Effector memory CD4-positive, alpha-beta T cell (primary cell): ENCODE measurements at regions not wholly inside any gene's neighbourhood (a gene's known extent, or its start where the extent isn't known, plus 50 kb on each side); places are given as distances from the start of the nearest gene placed in this dataset.

Experiments used
- DNase-seq, 3 donors: peaks; one replicate each; pipeline ENCODE4 v3.0.0-alpha.2; 2020
- H3K27ac ChIP-seq: 2 replicates; pipeline ENCODE4 v1.7.0; 2013; ENCODE audit warnings: mild to moderate bottlenecking, low read length, moderate library complexity; ENCODE audit not compliant: insufficient read depth, poor library complexity, severe bottlenecking
- H3K27me3 ChIP-seq: replicated peaks from 2 replicates; pipeline ENCODE4 v1.7.0; 2013; ENCODE audit warnings: mild to moderate bottlenecking, low read length; ENCODE audit not compliant: insufficient read depth, control insufficient read depth, poor library complexity, severe bottlenecking
- H3K36me3 ChIP-seq: 2 replicates; pipeline ENCODE4 v1.7.0; 2013; ENCODE audit warnings: mild to moderate bottlenecking, low read length, moderate library complexity; ENCODE audit not compliant: control insufficient read depth, insufficient read depth
- H3K4me1 ChIP-seq: 2 replicates; pipeline ENCODE4 v1.7.0; 2013; ENCODE audit warnings: low read length, mild to moderate bottlenecking; ENCODE audit not compliant: control insufficient read depth, insufficient read depth, poor library complexity, severe bottlenecking
- H3K4me3 ChIP-seq: 2 replicates; pipeline ENCODE4 v1.7.0; 2013; ENCODE audit warnings: low read length, low read depth, mild to moderate bottlenecking; ENCODE audit not compliant: insufficient read depth, poor library complexity, severe bottlenecking
- H3K9me3 ChIP-seq: 2 replicates; pipeline ENCODE4 v1.7.0; 2013; ENCODE audit warnings: mild to moderate bottlenecking, low read length, moderate library complexity; ENCODE audit not compliant: control insufficient read depth

DNA sequence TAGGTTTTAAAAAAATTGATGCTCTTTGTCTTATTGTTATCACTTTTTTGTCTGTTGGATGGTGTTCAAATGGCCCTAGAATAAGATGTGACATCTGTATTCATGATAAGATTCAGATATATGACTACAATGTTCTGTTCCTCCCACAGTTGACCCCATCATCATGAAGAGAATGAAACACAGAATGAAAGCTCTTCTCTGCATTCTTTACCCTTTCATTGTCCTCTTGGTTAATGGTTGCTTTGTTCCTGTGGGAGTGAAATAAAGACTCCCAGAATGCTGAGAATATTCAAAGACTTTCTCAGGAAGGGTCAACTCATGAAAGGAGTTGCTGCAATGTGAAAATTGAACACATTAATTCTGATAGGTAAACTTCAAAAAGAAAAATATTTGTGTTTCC is 1015.8 kb downstream of the SORCS3 start:
- Histone ChIP-seq H3K36me3 (no peaks in the 10 kb centered on the region), H3K4me1 (no peaks in the 10 kb centered on the region), H3K27me3 (no peaks in the 10 kb centered on the region), H3K9me3 (no peaks in the 10 kb centered on the region), H3K4me3 (no peak overlapping the region), H3K27ac (no peak overlapping the region)
- DNase-seq: no peak

DNA sequence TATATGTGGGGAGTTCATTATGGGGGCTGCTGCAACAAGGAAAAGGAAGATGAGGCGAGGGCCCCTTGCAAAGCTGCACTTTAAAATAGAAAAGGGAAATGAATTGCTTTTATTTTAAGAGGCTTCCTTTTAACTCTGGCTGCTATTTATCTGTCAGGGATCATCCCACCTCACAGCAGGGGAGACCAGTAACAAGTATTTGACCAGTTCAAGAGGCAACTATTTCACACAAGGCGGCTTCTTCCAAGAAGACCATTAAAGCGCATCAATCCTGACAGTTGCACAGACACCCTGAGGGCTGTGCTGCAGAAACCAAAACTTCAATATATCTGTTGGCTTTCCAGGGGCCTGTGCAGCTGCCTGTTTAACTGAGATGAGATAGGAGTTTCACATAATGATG is 1009.2 kb downstream of the SORCS3 start:
- no peak overlapping the region for H3K27ac ChIP-seq
- no peaks in the 10 kb centered on the region for H3K27me3 ChIP-seq
- no peaks in the 10 kb centered on the region for H3K4me1 ChIP-seq
- H3K4me3 ChIP-seq: no peak overlapping the region
- no peak for DNase-seq
- no peaks in the 10 kb centered on the region for H3K36me3 ChIP-seq
- H3K9me3 ChIP-seq: no peaks in the 10 kb centered on the region

DNA sequence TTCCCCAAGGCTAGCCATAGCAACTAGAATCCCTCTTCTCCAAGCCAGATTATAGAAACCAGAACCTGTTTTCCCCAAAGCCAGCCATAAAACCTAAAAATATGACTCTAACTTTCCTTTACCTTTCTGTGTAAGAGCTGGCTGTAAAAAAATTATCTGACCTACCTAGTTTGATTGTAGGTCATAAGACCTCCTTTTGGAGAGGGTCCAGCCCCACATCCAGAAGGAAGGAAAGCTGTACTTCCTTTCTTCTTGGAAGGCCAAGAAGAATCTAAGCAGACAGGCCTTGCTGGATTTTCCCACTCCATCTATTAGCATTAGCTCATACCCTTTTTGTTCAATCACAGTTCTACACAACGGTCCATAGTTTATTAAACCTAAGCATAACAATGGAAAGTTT is 1006.3 kb downstream of the SORCS3 start:
- Histone ChIP-seq H3K4me3 (no peak overlapping the region), H3K27me3 (no peaks in the 10 kb centered on the region), H3K36me3 (no peaks in the 10 kb centered on the region), H3K27ac (no peak overlapping the region), H3K9me3 (no peaks in the 10 kb centered on the region), H3K4me1 (no peaks in the 10 kb centered on the region)
- DNase-seq: no peak

DNA sequence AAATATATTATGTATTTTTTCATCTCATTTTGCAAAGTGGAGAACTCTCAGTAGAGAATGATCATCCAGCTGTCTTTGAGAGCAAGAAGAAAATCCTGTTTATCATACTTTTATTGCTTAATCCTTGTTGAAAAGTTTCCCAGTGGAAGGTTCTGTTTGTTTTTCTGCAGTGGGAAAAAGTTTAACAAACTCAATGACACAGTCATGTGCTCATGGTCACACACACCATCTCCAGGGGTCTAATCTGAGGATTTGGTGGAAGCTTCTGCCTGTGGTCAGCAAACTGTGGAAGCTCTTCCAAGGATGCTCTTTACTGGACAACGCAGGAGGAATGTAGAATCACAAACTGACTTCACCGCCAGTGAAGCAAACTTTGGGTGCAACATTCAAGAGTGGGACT is 1003.9 kb downstream of the SORCS3 start:
- H3K4me3 ChIP-seq: no peak overlapping the region
- H3K27ac ChIP-seq: no peak overlapping the region
- no peaks in the 10 kb centered on the region for H3K36me3 ChIP-seq
- H3K9me3 ChIP-seq: no peaks in the 10 kb centered on the region
- no peaks in the 10 kb centered on the region for H3K4me1 ChIP-seq
- H3K27me3 ChIP-seq: no peaks in the 10 kb centered on the region
- no peak for DNase-seq

DNA sequence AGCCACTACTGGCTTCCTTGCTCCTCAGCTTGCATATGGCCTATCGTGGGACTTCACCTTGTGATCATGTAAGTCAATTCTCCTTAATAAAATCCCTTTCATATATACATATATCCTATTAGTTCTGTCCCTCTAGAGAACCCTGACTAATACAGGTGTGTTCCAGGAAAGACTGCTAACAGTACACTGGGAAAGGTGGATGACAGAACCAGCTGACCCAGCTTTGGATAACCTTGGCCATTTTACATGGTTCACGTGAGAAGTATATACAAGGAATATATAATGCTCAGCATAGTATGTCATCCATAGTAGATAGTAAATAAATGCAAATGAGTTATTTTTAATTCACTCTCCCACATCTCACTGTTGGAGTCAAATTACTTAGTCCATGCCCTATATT is 1003.5 kb downstream of the SORCS3 start:
- no peak for DNase-seq
- Histone ChIP-seq H3K36me3 (no peaks in the 10 kb centered on the region), H3K9me3 (no peaks in the 10 kb centered on the region), H3K4me1 (no peaks in the 10 kb centered on the region), H3K27ac (no peak overlapping the region), H3K4me3 (no peak overlapping the region), H3K27me3 (no peaks in the 10 kb centered on the region)

DNA sequence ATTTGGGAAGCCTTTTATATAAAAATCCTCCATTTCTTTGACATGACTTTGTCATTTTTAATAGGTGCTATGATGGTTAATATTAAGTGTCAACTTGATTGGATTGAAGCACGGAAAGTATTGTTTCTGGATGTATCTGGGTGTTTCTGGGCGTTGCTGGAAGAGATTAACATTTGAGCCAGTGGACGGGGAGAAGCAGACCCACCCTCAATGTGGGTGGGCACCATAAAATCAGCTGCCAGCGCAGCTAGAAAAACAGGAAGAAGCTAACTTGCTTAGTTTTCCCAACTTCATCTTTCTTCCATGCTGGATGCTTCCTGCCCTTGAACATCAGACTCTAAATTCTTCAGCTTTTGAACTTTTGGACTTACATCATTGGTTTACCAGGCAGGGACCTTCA is 1003.0 kb downstream of the SORCS3 start:
- no peak overlapping the region for H3K27ac ChIP-seq
- no peaks in the 10 kb centered on the region for H3K9me3 ChIP-seq
- no peaks in the 10 kb centered on the region for H3K27me3 ChIP-seq
- H3K4me3 ChIP-seq: no peak overlapping the region
- H3K4me1 ChIP-seq: no peaks in the 10 kb centered on the region
- DNase-seq: no peak
- H3K36me3 ChIP-seq: no peaks in the 10 kb centered on the region

DNA sequence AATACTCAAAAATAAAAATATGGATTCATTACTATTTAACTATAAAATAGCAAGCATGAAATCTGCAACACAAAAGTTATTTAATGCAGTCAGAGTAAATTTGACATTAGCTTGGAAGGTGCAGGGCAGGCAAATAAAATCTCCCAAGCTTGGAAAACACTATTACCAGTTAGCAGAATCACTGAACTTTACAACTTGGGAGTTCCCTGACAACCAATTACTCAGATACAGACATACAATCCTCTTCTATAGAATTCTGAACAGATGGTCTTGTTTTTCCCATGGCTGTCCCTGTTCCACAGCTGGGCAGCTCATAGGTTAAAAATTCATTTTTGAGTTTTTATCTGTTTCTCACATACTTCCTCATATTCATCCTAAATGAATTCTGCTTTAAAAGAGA is 1002.6 kb downstream of the SORCS3 start:
- Histone ChIP-seq H3K36me3 (no peaks in the 10 kb centered on the region), H3K9me3 (no peaks in the 10 kb centered on the region), H3K27me3 (no peaks in the 10 kb centered on the region), H3K4me1 (no peaks in the 10 kb centered on the region), H3K4me3 (no peak overlapping the region), H3K27ac (no peak overlapping the region)
- DNase-seq: no peak

DNA sequence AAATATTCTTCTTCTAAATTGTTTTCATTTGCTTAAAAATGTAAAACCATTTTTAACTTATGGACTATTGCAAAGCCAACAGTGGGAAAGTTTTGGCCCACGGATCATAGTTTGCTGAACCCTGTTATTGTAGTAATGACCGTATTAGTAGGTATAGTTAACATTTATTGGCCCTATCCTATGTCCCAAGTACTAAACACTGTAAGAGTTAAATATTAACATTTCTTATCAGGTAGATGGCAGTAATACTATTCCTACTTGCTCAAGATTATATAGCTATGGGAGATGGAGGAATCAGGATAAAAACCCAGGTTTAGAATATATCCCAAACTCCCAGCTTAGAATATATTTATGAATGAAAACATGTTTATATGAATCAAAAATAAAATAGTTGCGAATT is 993.2 kb downstream of the SORCS3 start:
- H3K9me3 ChIP-seq: no peaks in the 10 kb centered on the region
- no peak for DNase-seq
- no peak overlapping the region for H3K4me3 ChIP-seq

DNA sequence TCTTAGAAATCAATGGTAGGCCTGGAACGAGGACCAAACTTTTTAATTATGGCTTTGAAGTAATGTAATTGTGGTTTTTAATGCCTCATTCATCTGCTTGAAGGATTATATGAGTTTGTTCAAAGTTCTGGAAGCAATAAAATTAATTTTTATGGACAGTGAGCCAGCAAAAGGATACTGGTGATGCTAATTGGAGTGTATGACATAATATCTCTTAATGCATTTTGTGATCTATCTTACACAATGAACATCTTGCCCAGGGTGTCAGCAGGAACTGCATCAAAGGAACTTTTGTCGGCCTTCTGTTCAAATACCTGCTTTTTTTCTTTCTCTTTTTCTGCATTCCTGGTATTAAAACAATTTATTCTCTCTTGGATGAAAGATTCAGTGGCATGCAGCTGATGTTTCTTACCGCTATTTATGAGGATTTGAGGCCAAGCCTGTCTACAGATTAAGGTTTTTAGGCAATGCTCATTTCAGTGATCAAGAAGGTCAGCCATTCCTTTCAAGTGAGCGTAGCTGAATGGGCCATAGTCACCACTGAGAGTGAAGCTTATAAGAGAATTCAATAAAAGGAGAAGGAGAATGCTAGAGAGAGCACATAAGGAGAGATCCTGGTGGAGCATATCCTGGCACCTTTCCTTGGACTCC is 974.8 kb downstream of the SORCS3 start:
- H3K27ac ChIP-seq: no peak overlapping the region
- H3K9me3 ChIP-seq: no peaks in the 10 kb centered on the region
- H3K27me3 ChIP-seq: no peaks in the 10 kb centered on the region
- no peaks in the 10 kb centered on the region for H3K4me1 ChIP-seq
- no peak for DNase-seq
- no peak overlapping the region for H3K4me3 ChIP-seq
- H3K36me3 ChIP-seq: no peaks in the 10 kb centered on the region

More for the DNA sequence above, 993.2 kb downstream of the SORCS3 start:
- Histone ChIP-seq H3K27me3 (no peaks in the 10 kb centered on the region), H3K4me1 (no peaks in the 10 kb centered on the region), H3K36me3 (no peaks in the 10 kb centered on the region), H3K27ac (no peak overlapping the region)

DNA sequence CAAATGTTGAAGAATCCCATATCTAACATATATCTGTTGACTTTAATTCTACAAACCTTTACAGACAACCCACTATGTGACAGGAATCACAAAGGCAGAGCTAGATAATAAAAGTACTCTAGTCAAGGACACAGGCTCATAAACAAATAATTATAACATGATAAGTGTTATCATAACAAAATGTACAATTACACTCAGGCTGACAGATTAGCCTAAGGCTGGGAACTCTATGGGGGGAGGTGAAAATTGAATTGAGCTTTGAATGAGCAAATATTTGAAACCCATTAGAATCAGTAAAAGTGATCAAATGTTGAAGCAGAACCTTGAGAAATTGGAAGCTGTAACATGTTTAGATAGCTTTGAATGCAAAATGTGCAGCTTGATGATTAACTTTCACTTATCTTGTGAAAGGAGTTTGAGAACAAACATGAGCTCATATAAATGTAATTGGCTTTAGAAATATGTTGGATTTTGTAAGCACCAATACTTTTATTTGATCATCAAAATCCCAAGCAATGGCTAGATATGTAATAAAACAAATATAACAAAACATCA is 970.2 kb downstream of the SORCS3 start:
- Histone ChIP-seq H3K27me3 (no peaks in the 10 kb centered on the region), H3K4me1 (no peaks in the 10 kb centered on the region), H3K36me3 (no peaks in the 10 kb centered on the region), H3K4me3 (no peak overlapping the region), H3K9me3 (no peaks in the 10 kb centered on the region), H3K27ac (no peak overlapping the region)
- DNase-seq: no peak
